ENCODE measurements at regions not wholly inside any gene's neighbourhood (a gene's known extent, or its start where the extent isn't known, plus 50 kb on each side); places are given as distances from the start of the nearest gene placed in this dataset.

- H3K4me3 ChIP-seq (ENCODE audit: low read depth, low read length, poor library complexity, severe bottlenecking), result no peak overlapping the region
- ChIA-PET POLR2A (ENCODE audit: low non-redundant PET) (interaction anchor here (0.6 kb wide), 2 partner anchors 139 to 355 kb away, joined by 3 to 4 read pairs; no protein-coding TSS in a partner anchor), CTCF (no interaction called here)
- peaks cover 9% of the 10 kb centered on the region for H3K4me1 ChIP-seq (ENCODE audit: insufficient read depth, low read length, poor library complexity, severe bottlenecking)
- no peak for DNase-seq (ENCODE audit: low spot score)
- TF ChIP-seq CTCF (conservative IDR thresholded peaks at IDR 0.05; ENCODE audit: low read depth, low read length) (no peak), EZH2 (IDR thresholded peaks at IDR 0.05; ENCODE audit: borderline replicate concordance, low read depth, low read length, poor library complexity, severe bottlenecking) (no peak)
- intact Hi-C loops (cut with micrococcal nuclease; ENCODE audit: unreplicated experiment), result no loop called here
- no TSS peak for BruUV-seq (replicated peaks)
- no peaks in the 10 kb centered on the region for H3K27me3 ChIP-seq (replicated peaks; ENCODE audit: insufficient read depth, low read depth, low read length, poor library complexity)
- H3K27ac ChIP-seq (ENCODE audit: low read depth, low read length, poor library complexity, severe bottlenecking), result no peak overlapping the region
- no peaks in the 10 kb centered on the region for H3K9me3 ChIP-seq (ENCODE audit: low read depth, low read length, poor library complexity, severe bottlenecking)
- H3K36me3 ChIP-seq (ENCODE audit: insufficient read depth, low read length, poor library complexity, severe bottlenecking), result no peaks in the 10 kb centered on the region
Measured at GRCh38 chr5:56350597-56351170, 117.6 kb upstream of the ANKRD55 start.

- no peak for DNase-seq (ENCODE audit: low spot score)
- Histone ChIP-seq H3K36me3 (ENCODE audit: insufficient read depth, low read length, poor library complexity, severe bottlenecking) (no peaks in the 10 kb centered on the region), H3K27me3 (replicated peaks; ENCODE audit: insufficient read depth, low read depth, low read length, poor library complexity) (no peaks in the 10 kb centered on the region), H3K9me3 (ENCODE audit: low read depth, low read length, poor library complexity, severe bottlenecking) (no peaks in the 10 kb centered on the region), H3K4me3 (ENCODE audit: low read depth, low read length, poor library complexity, severe bottlenecking) (no peak overlapping the region), H3K4me1 (ENCODE audit: insufficient read depth, low read length, poor library complexity, severe bottlenecking) (peaks cover 12% of the 10 kb centered on the region), H3K27ac (ENCODE audit: low read depth, low read length, poor library complexity, severe bottlenecking) (no peak overlapping the region)
- TF ChIP-seq EZH2 (IDR thresholded peaks at IDR 0.05; ENCODE audit: borderline replicate concordance, low read depth, low read length, poor library complexity, severe bottlenecking) (no peak), CTCF (conservative IDR thresholded peaks at IDR 0.05; ENCODE audit: low read depth, low read length) (no peak)
- ChIA-PET POLR2A (ENCODE audit: low non-redundant PET) (interaction anchor here (0.6 kb wide), 2 partner anchors 138 to 355 kb away, joined by 3 to 4 read pairs; no protein-coding TSS in a partner anchor), CTCF (no interaction called here)
- BruUV-seq (replicated peaks), result no TSS peak
- intact Hi-C loops (cut with micrococcal nuclease; ENCODE audit: unreplicated experiment), result no loop called here
Measured at GRCh38 chr5:56350011-56350596, 117.0 kb upstream of the ANKRD55 start.

- no peak for DNase-seq (ENCODE audit: low spot score)
- Histone ChIP-seq H3K4me1 (ENCODE audit: insufficient read depth, low read length, poor library complexity, severe bottlenecking) (peaks cover 16% of the 10 kb centered on the region), H3K9me3 (ENCODE audit: low read depth, low read length, poor library complexity, severe bottlenecking) (no peaks in the 10 kb centered on the region), H3K36me3 (ENCODE audit: insufficient read depth, low read length, poor library complexity, severe bottlenecking) (no peaks in the 10 kb centered on the region), H3K4me3 (ENCODE audit: low read depth, low read length, poor library complexity, severe bottlenecking) (no peak overlapping the region), H3K27ac (ENCODE audit: low read depth, low read length, poor library complexity, severe bottlenecking) (no peak overlapping the region), H3K27me3 (replicated peaks; ENCODE audit: insufficient read depth, low read depth, low read length, poor library complexity) (no peaks in the 10 kb centered on the region)
- intact Hi-C loops (cut with micrococcal nuclease; ENCODE audit: unreplicated experiment), result no loop called here
- BruUV-seq (replicated peaks), result no TSS peak
- POLR2A ChIA-PET (ENCODE audit: low non-redundant PET), result no interaction called here
- TF ChIP-seq CTCF (conservative IDR thresholded peaks at IDR 0.05; ENCODE audit: low read depth, low read length) (no peak), EZH2 (IDR thresholded peaks at IDR 0.05; ENCODE audit: borderline replicate concordance, low read depth, low read length, poor library complexity, severe bottlenecking) (no peak)
- CTCF ChIA-PET, result no interaction called here
Measured at GRCh38 chr5:56349461-56349860, 116.3 kb upstream of the ANKRD55 start.
